ENCODE measurements at regions not wholly inside any gene's neighbourhood (a gene's known extent, or its start where the extent isn't known, plus 50 kb on each side); places are given as distances from the start of the nearest gene placed in this dataset.

- TF ChIP-seq CTCF (conservative IDR thresholded peaks at IDR 0.05) = no peak
- TF ChIP-seq ZFX (IDR thresholded peaks at IDR 0.05) = no peak
These were observed 403.7 kb downstream of the BTG1 start for GRCh38 chr12:91741932-91742331.
